GM18498 (cell line): ENCODE measurements at regions not wholly inside any gene's neighbourhood (a gene's known extent, or its start where the extent isn't known, plus 50 kb on each side); places are given as distances from the start of the nearest gene placed in this dataset.
"Not testable (repeated sequence)": the region's sequence is repeated elsewhere in the genome, so short reads cannot be mapped to it uniquely, and the experiment has no call there.

Source experiments
- ATAC-seq: cut with Tn5 transposase; IDR thresholded peaks from one replicate; pipeline ENCODE4 v1.9.1; 2021; ENCODE audit warnings: mild to moderate bottlenecking, moderate library complexity; ENCODE audit not compliant: unreplicated experiment

GRCh38 chr5:91839721-91840120 is 456.6 kb upstream of the ARRDC3 start:
- no peak for ATAC-seq

- ATAC-seq = no peak
Measured at GRCh38 chr5:91839233-91839632, 456.1 kb upstream of the ARRDC3 start.

DNA sequence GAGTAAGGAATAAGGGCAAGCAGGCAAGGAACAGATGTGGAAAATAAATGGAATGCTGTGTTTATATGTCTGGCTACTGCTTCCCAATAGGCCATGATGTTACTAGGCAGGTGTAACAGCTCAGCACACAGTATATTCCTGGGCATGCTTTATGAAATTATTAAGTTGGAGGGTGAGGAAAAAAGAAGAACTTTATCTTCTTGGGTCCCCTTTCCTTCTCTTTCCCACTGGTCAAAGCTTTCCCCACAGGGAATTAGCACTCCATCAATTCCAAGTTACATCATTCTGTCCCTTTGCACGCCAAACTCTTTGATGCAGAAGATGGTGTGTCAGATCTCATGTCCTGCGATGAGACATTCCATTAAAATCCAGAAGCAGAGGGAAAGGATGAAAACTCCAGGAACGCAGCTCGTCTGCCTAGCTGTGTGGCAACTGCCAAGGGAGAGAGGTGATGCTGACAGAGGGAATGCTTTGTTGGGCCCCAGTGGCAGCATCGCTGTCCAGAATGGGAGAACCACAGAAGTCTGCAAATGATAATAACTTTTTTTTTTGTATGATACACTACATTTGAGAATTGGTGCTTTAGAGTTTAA is 447.3 kb upstream of the ARRDC3 start:
- ATAC-seq = no peak

DNA sequence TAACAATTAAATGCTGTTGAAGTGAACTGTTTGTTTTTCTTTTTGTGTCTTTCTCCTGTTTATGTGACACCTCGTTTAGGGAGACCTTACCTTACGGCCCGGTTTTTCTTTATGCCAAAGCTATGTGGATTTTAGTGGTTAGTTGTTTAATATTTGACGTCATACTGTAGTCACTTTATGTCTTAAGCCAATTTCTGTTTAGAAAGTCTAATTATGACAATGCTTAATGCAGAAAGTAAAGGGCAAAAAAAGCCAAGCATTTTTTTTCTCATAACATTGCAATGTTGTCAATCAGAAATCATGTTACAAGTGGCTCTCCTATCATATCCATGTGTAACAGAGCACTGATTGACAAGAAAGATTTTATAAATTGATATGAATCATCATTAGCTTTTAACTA is 442.5 kb upstream of the ARRDC3 start:
- ATAC-seq = no peak

DNA sequence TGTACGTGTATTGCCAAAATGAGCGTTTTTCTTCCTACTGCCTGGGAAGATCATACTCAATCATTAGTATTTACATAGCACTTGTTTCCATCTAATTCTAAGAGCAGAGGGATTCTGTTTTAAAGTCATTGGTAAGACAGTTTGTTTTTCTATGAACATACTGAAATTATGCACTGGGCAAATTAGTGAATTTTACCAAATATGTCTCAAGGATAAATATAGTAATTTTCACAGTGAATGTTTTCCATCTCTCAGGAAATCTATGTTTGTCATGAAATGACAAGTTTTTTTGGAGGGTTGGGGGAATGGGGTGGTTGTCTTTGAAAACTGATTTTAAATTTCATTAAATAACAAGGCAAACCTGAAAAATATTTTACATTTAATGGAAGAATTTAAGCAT is 441.3 kb upstream of the ARRDC3 start:
- no peak for ATAC-seq

GRCh38 chr5:91820874-91821273 is 437.8 kb upstream of the ARRDC3 start:
- ATAC-seq = no peak

- ATAC-seq = no peak
Measured at GRCh38 chr5:91816681-91817080, 433.6 kb upstream of the ARRDC3 start.

DNA sequence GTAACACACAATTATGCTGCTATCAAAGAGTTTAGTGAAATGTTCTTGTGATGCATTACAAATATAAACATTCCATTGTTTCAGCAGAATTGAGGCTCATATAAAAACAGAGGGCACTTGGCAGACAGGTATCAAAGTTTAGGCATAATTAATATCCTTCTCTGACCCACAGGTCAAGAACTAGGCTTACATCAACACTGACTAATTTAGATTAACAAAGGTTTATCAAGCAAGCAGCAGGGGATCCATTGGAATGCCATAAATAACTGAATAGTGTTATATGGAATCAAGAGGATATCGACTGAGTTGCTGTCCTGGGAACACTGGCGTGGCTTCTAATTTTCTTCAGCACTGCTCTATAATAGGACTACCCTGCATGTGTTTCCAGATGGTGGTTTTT is 414.5 kb upstream of the ARRDC3 start:
- ATAC-seq = no peak

GRCh38 chr5:91794856-91795548 is 411.9 kb upstream of the ARRDC3 start:
- no peak for ATAC-seq

GRCh38 chr5:91794455-91794854 is 411.3 kb upstream of the ARRDC3 start:
- ATAC-seq = no peak

- ATAC-seq = no peak
Measured at GRCh38 chr5:91787718-91788117, 404.6 kb upstream of the ARRDC3 start.

- ATAC-seq = no peak
Measured at GRCh38 chr5:91777671-91778070, 394.6 kb upstream of the ARRDC3 start.

DNA sequence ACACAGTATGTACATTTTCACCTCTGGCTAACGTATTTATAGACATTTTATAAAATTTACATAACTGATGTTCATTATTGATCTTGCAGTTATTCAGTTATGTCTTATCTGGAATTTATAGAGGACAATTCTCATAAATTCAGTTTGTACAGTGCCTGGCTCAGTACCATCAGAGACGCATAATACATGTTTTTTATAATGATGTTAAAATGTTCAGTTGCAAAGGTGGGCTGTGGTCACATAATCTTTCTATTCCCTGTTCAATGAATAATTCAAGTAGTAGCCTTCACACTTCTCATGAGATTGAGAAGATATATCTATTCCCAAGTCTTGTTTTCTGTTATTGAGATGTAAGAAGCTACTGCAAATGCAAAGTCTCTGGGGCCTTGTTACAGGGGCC is 393.1 kb upstream of the ARRDC3 start:
- ATAC-seq = no peak

DNA sequence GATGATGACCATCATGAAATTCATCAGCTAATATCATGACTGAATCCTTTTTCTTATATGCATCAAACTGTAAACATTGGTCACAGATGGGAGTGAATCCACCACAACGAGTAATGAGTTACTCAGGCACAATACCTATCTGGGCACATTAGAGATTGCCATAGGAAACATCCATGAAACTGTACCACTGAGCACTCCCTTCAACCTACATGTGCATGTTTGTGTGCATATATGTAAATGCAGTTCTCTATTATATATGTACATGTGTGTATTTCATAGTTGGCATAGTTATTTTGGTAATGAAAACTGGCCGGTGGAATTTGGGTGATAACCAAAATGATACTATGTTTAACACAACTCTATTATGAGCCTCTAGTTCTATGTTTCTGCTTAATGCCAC is 387.3 kb upstream of the ARRDC3 start:
- ATAC-seq = no peak

- ATAC-seq = not testable (repeated sequence)
Measured at GRCh38 chr5:91757383-91757782, 374.3 kb upstream of the ARRDC3 start.

DNA sequence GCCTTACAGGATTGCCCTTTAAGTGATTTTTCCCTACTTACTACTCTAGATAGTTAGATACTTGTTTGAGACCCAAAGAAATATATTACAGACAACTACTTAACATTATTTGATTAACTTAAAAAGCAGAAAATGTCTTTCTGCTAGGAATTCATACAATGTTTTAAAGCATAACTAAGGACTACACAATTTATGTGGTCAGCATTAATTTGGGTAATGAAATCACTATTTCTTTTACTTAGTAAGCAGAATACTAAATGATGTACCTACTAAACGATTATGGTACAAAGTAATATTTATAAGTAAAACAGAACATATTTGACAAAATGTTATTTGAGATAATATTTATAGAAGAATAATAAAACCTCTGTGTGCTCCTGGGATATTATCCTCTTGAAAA is 371.9 kb upstream of the ARRDC3 start:
- ATAC-seq = no peak

- ATAC-seq = not testable (repeated sequence)
Measured at GRCh38 chr5:91744470-91744869, 361.4 kb upstream of the ARRDC3 start.

DNA sequence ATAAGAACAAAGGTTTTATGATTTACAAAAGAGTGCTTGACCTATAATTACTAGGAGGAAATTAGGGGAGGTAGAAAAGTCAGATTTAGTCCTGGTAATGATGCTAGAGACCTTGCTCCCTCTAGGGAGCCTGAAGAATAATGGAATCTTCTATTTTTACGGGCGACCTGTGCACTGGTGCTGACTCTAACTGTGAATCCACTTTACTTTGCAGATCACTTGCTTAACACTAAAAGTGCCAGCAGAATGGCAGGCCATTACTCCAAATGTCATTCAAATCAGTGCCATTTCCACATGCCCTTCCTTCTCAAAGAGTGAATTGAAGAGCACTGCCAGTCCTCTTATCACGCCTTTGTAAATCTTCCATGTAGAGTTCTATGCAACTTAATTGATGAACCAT is 359.4 kb upstream of the ARRDC3 start:
- ATAC-seq = no peak

DNA sequence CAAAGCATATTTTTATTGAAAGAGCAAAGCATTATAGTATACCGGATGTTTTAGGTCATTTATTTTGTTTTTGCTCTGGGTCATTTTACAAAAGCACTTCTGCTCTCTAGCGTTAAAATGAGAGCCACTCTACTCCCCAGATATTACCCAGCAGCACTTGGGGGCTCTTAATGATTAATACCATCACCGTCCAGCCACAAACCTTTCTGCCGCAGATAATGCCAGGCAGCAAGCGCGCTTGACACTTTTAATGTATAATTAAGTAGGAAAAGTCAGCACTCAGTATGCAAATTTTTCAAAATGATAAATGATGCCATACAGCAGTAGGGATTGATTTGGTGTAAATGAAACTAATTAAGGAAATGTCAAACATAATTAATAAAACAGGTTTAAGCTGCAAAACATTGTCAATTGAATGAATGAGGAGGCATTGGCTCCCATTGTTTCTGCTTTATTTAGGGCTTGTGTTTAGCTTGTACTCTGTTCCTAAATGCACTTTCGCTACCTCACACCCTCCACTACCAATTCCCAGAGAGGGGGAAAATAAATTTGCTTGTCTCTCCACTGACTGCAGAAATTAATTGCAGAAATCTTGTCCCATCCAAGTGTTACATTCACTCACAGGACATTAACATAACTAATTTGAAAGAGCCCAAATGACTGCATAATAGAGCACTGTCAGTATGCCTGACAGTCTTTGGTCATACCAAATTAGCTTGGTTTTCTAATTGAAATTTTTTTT is 358.8 kb upstream of the ARRDC3 start:
- no peak for ATAC-seq

DNA sequence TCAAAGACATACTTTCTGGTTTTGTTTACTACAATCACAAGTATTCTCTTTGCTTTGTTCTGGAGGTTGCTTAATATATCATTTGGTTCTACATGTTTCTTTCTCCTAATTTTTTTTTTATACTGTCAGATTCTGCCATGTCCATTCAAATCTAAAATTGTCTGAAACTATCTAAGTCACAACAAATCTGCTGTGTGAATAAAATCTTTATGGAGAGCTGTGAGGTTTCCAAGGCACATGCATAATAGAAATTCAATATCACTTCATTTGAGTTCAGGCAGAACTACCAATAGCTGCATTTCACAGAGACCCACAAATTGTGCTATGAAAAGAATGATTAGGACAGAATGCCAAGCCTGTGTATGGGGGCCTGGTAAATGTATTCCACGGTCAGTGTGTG is 346.9 kb upstream of the ARRDC3 start:
- ATAC-seq = no peak

DNA sequence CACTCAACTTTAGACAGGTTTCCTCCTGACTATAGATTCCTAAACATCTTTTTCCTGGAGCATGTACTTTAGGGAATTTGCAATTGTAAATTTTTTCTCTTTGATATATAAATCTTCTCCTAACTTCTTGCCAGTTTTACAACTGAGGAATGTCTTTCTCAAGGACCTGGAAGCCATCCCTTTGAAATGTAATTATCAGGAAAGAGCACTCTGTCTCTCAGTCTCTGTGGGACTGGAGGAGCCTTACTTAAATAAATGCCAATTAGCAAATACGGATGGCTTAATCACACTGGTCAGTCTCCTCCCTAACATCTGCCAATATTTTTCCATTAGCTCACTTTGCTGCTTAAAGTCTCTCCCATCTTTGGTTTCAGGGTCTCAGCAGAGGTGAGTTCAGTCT is 344.3 kb upstream of the ARRDC3 start:
- no peak for ATAC-seq

DNA sequence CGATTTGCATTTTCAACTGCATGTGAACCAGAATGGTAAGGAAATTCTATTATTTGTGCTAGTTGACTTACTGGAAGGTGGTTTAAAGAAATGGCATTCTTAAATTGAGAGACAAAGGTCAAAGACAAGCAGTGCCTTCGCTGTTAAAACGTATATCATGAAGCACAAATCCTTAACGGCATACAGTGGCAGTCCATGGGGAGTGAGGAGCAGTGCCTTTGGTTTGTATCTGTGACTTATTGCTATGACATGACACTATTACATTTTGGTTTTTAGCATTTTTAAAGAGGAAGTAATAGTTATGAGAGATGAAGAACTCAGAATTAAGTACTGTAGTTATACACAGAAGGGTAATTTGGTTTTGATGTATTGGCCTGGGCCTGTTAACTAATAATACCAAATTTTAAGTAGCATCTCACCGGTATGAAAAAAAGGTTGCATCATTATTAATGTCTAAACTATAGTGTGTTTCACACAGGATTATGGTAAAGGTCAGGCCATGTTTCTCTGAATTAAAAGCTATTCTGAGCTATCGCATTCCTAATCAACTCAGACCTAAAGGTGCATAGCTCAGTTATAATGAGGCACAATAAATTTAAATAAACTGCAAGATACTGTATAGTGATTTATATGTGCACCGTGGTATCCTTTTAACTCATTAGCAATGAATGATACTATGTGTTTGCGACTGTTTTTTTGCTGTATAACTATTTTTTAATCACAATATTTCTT is 339.8 kb upstream of the ARRDC3 start:
- ATAC-seq = no peak
